GM12892 (cell line): ENCODE measurements at regions not wholly inside any gene's neighbourhood (a gene's known extent, or its start where the extent isn't known, plus 50 kb on each side); places are given as distances from the start of the nearest gene placed in this dataset.

Source experiments
- DNase-seq: peaks from one replicate; pipeline ENCODE4 v3.0.0; 2011; ENCODE audit not compliant: insufficient read length
- FAIRE-seq: peaks from 2 replicates; lab custom pipeline; 2011; peaks lifted over from hg19 to GRCh38; lab: Jason Lieb, UNC
- POLR2A ChIP-seq: IDR thresholded peaks from 2 replicates; pipeline ENCODE4 v1.6.1; 2011; ENCODE audit warnings: low read depth, low read length, control low read depth
- POLR2AphosphoS5 ChIP-seq: IDR thresholded peaks from 2 replicates; pipeline ENCODE4 v1.6.1; 2011; ENCODE audit warnings: low read depth, low read length, control low read depth
- TAF1 ChIP-seq: IDR thresholded peaks from 2 replicates; pipeline ENCODE4 v1.6.1; 2011; ENCODE audit warnings: low read depth, mild to moderate bottlenecking, control low read depth, low read length, borderline replicate concordance

DNA sequence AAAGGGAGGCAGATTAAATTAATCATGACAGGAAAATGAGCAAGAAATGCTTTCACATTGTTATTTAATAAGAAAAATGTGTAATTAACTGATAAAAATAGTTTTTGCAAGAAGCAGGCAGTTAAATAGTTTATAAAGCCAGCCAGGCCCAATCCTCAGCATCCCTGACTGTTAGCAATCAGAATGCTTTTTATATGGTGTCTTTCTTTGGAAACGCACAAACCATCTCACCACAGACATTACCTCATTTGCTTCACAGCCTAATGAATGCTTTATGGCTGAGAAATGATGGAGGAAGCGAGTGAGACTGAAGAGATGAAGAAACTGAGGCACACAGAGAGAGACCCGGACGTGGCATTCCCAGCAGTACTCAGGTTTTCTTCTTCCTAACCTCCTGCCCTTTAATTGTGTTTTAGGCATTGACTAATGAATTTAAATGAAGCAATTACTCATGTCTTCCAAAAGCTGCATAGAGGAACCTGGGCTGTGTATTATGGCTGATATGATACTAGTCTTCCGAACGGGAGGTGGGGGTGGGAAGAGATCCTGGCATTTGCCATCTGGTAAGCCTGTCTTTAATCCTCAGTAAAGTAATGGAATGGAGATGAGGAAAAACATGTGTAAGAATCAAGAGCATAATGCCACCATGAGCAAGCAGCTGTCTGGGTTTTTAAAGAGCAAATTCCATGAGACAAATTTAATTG, 116.1 kb upstream of the LMO4 start:
- DNase-seq (no peak), FAIRE-seq (no peak)
- TF ChIP-seq POLR2A (no peak), TAF1 (no peak), POLR2AphosphoS5 (no peak)

DNA sequence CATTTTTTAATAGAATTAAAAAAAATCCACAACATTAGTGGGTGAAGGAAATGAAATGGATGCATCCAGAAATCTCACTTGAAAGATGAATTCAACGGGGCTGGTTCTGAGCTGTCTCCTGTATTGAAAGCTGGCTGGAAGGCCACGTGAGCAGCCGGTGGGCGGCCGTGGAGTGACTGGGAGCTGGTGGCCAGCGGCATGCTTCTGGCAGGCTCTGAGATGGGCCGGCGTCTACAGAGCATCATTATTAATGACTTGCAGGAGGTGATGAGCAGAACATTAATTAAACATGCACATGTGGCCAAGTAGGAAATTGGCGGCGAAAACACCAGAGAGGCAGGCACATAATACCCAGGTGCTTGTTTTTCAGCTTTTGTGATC, 115.6 kb upstream of the LMO4 start:
- TF ChIP-seq POLR2AphosphoS5 (no peak), POLR2A (no peak), TAF1 (no peak)
- DNase-seq (no peak), FAIRE-seq (no peak)

DNA sequence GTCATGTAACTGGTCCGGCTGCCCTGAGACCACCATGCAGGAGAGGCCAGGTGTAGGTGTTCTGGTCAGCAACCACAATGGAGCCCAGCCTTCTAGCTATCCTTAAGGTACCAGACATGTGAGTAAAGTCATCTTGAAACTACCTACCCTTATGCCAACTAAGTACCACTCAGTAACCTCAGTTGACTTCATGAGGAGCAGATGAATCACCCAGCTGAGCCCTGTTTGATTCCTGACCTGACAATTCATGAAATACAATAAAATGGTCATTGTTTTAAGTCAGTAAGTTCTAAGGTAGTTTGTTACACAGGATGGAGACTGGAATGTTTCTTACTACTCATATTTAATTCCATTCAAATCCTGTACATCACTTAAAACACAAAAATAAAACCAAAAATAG, 113.1 kb upstream of the LMO4 start:
- no peak for DNase-seq
- TF ChIP-seq POLR2A (no peak), TAF1 (no peak), POLR2AphosphoS5 (no peak)
- no peak for FAIRE-seq

DNA sequence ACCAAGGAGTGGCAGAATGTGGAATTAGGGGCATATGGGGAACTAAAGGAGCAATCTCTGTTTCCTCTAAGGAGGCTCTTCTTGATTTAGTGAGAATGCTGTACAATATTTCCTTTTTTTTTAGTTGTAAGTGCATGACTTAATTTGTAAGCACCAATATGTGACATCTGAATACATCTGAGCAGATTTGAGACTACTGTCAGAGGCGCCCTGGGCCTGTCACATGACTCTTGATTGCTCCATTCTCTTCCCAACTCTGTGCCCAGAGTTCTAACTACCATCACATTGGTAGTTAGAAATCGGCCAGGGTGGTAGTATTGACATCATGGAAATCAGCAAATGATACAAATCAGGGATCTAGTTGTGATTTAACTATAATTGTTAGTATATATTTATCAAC, 110.1 kb upstream of the LMO4 start:
- DNase-seq (no peak), FAIRE-seq (no peak)
- no peak for TF ChIP-seq POLR2AphosphoS5
- no peak for TF ChIP-seq POLR2A
- TF ChIP-seq TAF1: no peak

- TF ChIP-seq POLR2AphosphoS5: no peak
- no peak for DNase-seq
- FAIRE-seq: no peak
Measured at GRCh38 chr1:87219141-87219540, 109.5 kb upstream of the LMO4 start.

GRCh38 chr1:87219626-87220025, 109.1 kb upstream of the LMO4 start:
- no peak for DNase-seq
- TF ChIP-seq POLR2A (no peak), POLR2AphosphoS5 (no peak), TAF1 (no peak)
- no peak for FAIRE-seq

- DNase-seq: no peak
- no peak for FAIRE-seq
Measured at GRCh38 chr1:87220993-87221392, 107.7 kb upstream of the LMO4 start.

GRCh38 chr1:87224201-87224600, 104.5 kb upstream of the LMO4 start:
- no peak for TF ChIP-seq TAF1
- no peak for TF ChIP-seq POLR2A

More at GRCh38 chr1:87220993-87221392, 107.7 kb upstream of the LMO4 start:
- no peak for TF ChIP-seq POLR2A
- TF ChIP-seq POLR2AphosphoS5: no peak
- no peak for TF ChIP-seq TAF1

DNA sequence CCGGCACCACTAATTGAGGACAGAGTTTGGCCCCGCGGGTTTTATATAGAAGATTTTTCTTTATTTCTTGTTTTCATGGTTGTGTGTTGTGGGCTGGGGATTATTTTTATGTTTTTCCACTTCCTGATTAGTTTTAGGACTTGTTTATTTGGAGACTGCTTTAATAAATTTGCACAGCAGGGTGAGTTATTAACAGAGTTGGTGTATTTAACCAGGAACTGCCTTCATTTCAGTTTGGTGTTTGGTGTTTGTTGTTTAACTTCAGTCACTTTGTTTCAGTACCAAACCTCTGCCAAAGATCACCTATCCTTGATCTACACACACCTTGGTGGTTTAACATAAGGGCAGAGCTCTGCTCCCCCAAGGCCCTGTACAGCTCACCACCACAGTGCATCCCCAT, 103.5 kb upstream of the LMO4 start:
- TF ChIP-seq POLR2A: no peak
- no peak for FAIRE-seq

More at GRCh38 chr1:87224201-87224600, 104.5 kb upstream of the LMO4 start:
- no peak for FAIRE-seq
- no peak for DNase-seq

DNA sequence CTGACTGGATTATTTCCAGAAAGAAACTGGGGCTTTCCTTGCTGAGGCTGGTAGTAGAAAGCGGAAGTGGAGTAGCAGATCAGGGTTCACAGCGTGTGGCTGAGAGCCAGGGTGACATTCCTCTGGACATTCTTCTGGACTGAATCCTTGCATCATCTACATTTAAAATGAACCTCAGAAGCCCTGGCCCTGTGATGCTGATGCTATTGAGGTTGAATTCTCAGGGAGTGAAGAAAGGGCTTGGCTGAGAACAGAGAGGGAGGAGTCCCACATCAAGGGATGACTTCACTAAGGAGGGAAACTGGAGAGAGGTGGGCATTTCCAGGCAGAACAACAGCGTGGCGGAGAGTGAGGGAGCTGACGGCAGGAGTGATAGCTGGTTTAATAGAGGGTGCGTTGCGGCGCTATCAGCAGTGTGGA, 102.3 kb upstream of the LMO4 start:
- DNase-seq (no peak), FAIRE-seq (peak; percentile 17)
- TF ChIP-seq POLR2AphosphoS5 (no peak), TAF1 (no peak), POLR2A (no peak)

More for the DNA sequence above, 103.5 kb upstream of the LMO4 start:
- no peak for DNase-seq

DNA sequence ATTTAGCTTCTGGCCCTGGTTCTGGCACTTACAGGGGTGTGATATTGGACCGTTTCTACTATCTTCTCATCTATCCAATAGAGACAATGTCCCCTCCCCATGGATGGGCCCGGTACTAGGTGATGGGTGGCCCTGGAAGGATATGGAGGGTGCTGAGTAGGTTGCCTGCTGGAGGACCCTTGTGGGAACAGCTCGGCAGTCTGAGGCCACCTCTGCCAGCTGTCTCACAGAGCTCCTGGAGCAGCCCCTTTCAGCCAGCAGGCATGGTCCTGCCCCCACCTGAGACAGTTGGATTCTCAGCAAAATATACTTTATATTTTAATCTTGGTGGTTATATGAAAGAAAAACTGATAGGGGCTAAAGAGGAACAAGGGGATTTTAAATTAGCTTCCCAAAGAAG, 101.0 kb upstream of the LMO4 start:
- FAIRE-seq (no peak), DNase-seq (no peak)
- no peak for TF ChIP-seq POLR2AphosphoS5
- no peak for TF ChIP-seq POLR2A
- no peak for TF ChIP-seq TAF1

GRCh38 chr1:87230501-87230900, 98.2 kb upstream of the LMO4 start:
- no peak for DNase-seq
- no peak for TF ChIP-seq POLR2A
- no peak for TF ChIP-seq POLR2AphosphoS5
- no peak for TF ChIP-seq TAF1
- no peak for FAIRE-seq
